ENCODE measurements at regions not wholly inside any gene's neighbourhood (a gene's known extent, or its start where the extent isn't known, plus 50 kb on each side); places are given as distances from the start of the nearest gene placed in this dataset.

- FAIRE-seq = peak; percentile 29
These were observed 78.2 kb downstream of the PTGR3 start for GRCh38 chr18:75130591-75131328.

- no peak for FAIRE-seq
These were observed 79.0 kb downstream of the PTGR3 start for GRCh38 chr18:75129717-75130477.

GRCh38 chr18:75128911-75129716 lies 79.8 kb downstream of the PTGR3 start:
- no peak for FAIRE-seq

- no peak for FAIRE-seq
These were observed 80.8 kb downstream of the PTGR3 start for GRCh38 chr18:75128051-75128605.

- no peak for FAIRE-seq
These were observed 81.6 kb downstream of the PTGR3 start for GRCh38 chr18:75127143-75128021.

GRCh38 chr18:75125382-75126331 lies 83.3 kb downstream of the PTGR3 start:
- FAIRE-seq = no peak

GRCh38 chr18:75124991-75125381 lies 84.0 kb downstream of the PTGR3 start:
- no peak for FAIRE-seq

- FAIRE-seq = no peak
These were observed 84.4 kb downstream of the PTGR3 start for GRCh38 chr18:75124551-75124950.

GRCh38 chr18:75123113-75123512 lies 85.8 kb downstream of the PTGR3 start:
- FAIRE-seq = no peak

GRCh38 chr18:75122334-75122958 lies 86.5 kb downstream of the PTGR3 start:
- FAIRE-seq = no peak

- no peak for FAIRE-seq
These were observed 87.7 kb downstream of the PTGR3 start for GRCh38 chr18:75121266-75121665.

GRCh38 chr18:75120521-75120920 lies 88.4 kb downstream of the PTGR3 start:
- no peak for FAIRE-seq

- no peak for FAIRE-seq
These were observed 92.1 kb downstream of the PTGR3 start for GRCh38 chr18:75116809-75117208.

- no peak for FAIRE-seq
These were observed 92.8 kb downstream of the PTGR3 start for GRCh38 chr18:75116165-75116564.

GRCh38 chr18:75115514-75115913 lies 93.4 kb downstream of the PTGR3 start:
- FAIRE-seq = no peak
